Prostate gland (tissue), 2 donors: ENCODE measurements at regions not wholly inside any gene's neighbourhood (a gene's known extent, or its start where the extent isn't known, plus 50 kb on each side); places are given as distances from the start of the nearest gene placed in this dataset.

Source experiments
- DNase-seq: peaks from one replicate; pipeline ENCODE4 v3.0.0-alpha.2; 2019; ENCODE audit warnings: low spot score
- H3K27ac ChIP-seq, 2 donors: fragments of 200-600 bp; sonication (generic); 2 replicates each; pipeline ENCODE4 v1.5.1; 2017 to 2019
- H3K27me3 ChIP-seq: fragments of 200-600 bp; sonication (generic); replicated peaks from 2 replicates; pipeline ENCODE4 v1.5.1; 2019; ENCODE audit not compliant: insufficient read depth
- H3K36me3 ChIP-seq, 2 donors: fragments of 200-600 bp; sonication (generic); 1 replicate in 1 of 2; 2 replicates in 1 of 2; pipeline versions ENCODE4 v1.5.1 to v1.8.1; 2017 to 2019
- H3K4me1 ChIP-seq: fragments of 200-600 bp; sonication (generic); replicated peaks from 2 replicates; pipeline ENCODE4 v1.5.1; 2019
- H3K4me3 ChIP-seq, 2 donors: fragments of 200-600 bp; sonication (generic); 2 replicates each; pipeline ENCODE4 v1.5.1; 2017 to 2019
- H3K9me3 ChIP-seq: fragments of 200-600 bp; sonication (generic); 2 replicates; pipeline ENCODE4 v1.5.1; 2017
- CTCF ChIP-seq, 4 experiments: fragments of 200-600 bp in 2 of 4; fragments of 450-650 bp in 2 of 4; sonication (generic) in 2 of 4; IDR thresholded peaks; 1 replicate in 3 of 4; 2 replicates in 1 of 4; pipeline ENCODE4 v1.5.1; 2016 to 2019; ENCODE audit warnings: antibody characterized with exemption in 4 of 4, mild to moderate bottlenecking in 2 of 4, moderate library complexity in 2 of 4
- POLR2A ChIP-seq: fragments of 450-650 bp; IDR thresholded peaks from one replicate; pipeline ENCODE4 v1.6.1; 2016; ENCODE audit warnings: antibody characterized with exemption, mild to moderate bottlenecking
- POLR2AphosphoS5 ChIP-seq: sonication (generic); formaldehyde crosslinking; IDR thresholded peaks from one replicate; pipeline ENCODE4 v1.6.1; 2017; ENCODE audit warnings: antibody characterized with exemption
- WGBS: methylation state at CpG from one replicate; pipeline ENCODE4 v1.1.5; 2018; 5-methylcytosine and 5-hydroxymethylcytosine counted together
- intact Hi-C: fragments of 100-400 bp; cut with DNase I; formaldehyde crosslinking; loops from one replicate; pipeline ENCODE4 v1.14.2; 2022

GRCh38 chr20:60252866-60253265, 294.6 kb downstream of the CDH26 start:
- intact Hi-C loops = no loop called here
- no peak for DNase-seq

GRCh38 chr20:60253471-60253870, 295.2 kb downstream of the CDH26 start:
- Histone ChIP-seq H3K9me3 (no peaks in the 10 kb centered on the region), H3K27me3 (no peaks in the 10 kb centered on the region), H3K36me3 (no peaks in the 10 kb centered on the region), H3K27ac (no peak overlapping the region), H3K4me1 (no peaks in the 10 kb centered on the region), H3K4me3 (no peak overlapping the region)
- WGBS = 74% methylated on average over 6 of the region's 6 CpGs
- intact Hi-C loops = no loop called here
- DNase-seq = no peak
- TF ChIP-seq POLR2A = no peak
- TF ChIP-seq POLR2AphosphoS5 = no peak
- no peak for TF ChIP-seq CTCF (IDR thresholded peaks at IDR 0.05)

More at GRCh38 chr20:60252866-60253265, 294.6 kb downstream of the CDH26 start:
- WGBS = 77% methylated on average over 2 of the region's 2 CpGs
- no peak overlapping the region for H3K4me3 ChIP-seq
- no peaks in the 10 kb centered on the region for H3K9me3 ChIP-seq
- H3K4me1 ChIP-seq = no peaks in the 10 kb centered on the region
- H3K27me3 ChIP-seq = no peaks in the 10 kb centered on the region
- no peak for TF ChIP-seq CTCF (IDR thresholded peaks at IDR 0.05)
- no peak for TF ChIP-seq POLR2A
- no peak for TF ChIP-seq POLR2AphosphoS5
- H3K27ac ChIP-seq = no peak overlapping the region
- H3K36me3 ChIP-seq = no peaks in the 10 kb centered on the region

GRCh38 chr20:60254901-60255411, 296.7 kb downstream of the CDH26 start:
- DNase-seq = no peak
- no peaks in the 10 kb centered on the region for H3K36me3 ChIP-seq
- no peak overlapping the region for H3K27ac ChIP-seq
- intact Hi-C loops = no loop called here
- TF ChIP-seq CTCF (IDR thresholded peaks at IDR 0.05) (no peak), POLR2AphosphoS5 (no peak), POLR2A (no peak)
- H3K27me3 ChIP-seq = no peaks in the 10 kb centered on the region
- no peaks in the 10 kb centered on the region for H3K4me1 ChIP-seq
- 35% methylated on average over 6 of the region's 6 CpGs for WGBS
- no peaks in the 10 kb centered on the region for H3K9me3 ChIP-seq
- no peak overlapping the region for H3K4me3 ChIP-seq

- H3K27me3 ChIP-seq = no peaks in the 10 kb centered on the region
- no peaks in the 10 kb centered on the region for H3K9me3 ChIP-seq
- intact Hi-C loops = no loop called here
- no peak overlapping the region for H3K4me3 ChIP-seq
- WGBS = 32% methylated on average over 3 of the region's 3 CpGs
- no peak overlapping the region for H3K27ac ChIP-seq
- DNase-seq = no peak
- no peaks in the 10 kb centered on the region for H3K4me1 ChIP-seq
- H3K36me3 ChIP-seq = no peaks in the 10 kb centered on the region
- TF ChIP-seq POLR2A (no peak), POLR2AphosphoS5 (no peak), CTCF (IDR thresholded peaks at IDR 0.05) (no peak)
Observed at GRCh38 chr20:60255415-60255814, 297.2 kb downstream of the CDH26 start.

GRCh38 chr20:60255866-60256265, 297.6 kb downstream of the CDH26 start:
- DNase-seq = no peak
- whole genome bisulfite sequencing = 77% methylated on average over 6 of the region's 6 CpGs
- intact Hi-C loops = no loop called here
- Histone ChIP-seq H3K27me3 (no peaks in the 10 kb centered on the region), H3K4me1 (no peaks in the 10 kb centered on the region), H3K9me3 (no peaks in the 10 kb centered on the region), H3K4me3 (no peak overlapping the region), H3K36me3 (no peaks in the 10 kb centered on the region), H3K27ac (no peak overlapping the region)
- TF ChIP-seq POLR2AphosphoS5 = no peak
- no peak for TF ChIP-seq CTCF (IDR thresholded peaks at IDR 0.05)
- TF ChIP-seq POLR2A = no peak
